ENCODE measurements at regions not wholly inside any gene's neighbourhood (a gene's known extent, or its start where the extent isn't known, plus 50 kb on each side); places are given as distances from the start of the nearest gene placed in this dataset.
A peak's percentile ranks its signal among the peaks of the same experiment; 100 is the strongest.

DNA sequence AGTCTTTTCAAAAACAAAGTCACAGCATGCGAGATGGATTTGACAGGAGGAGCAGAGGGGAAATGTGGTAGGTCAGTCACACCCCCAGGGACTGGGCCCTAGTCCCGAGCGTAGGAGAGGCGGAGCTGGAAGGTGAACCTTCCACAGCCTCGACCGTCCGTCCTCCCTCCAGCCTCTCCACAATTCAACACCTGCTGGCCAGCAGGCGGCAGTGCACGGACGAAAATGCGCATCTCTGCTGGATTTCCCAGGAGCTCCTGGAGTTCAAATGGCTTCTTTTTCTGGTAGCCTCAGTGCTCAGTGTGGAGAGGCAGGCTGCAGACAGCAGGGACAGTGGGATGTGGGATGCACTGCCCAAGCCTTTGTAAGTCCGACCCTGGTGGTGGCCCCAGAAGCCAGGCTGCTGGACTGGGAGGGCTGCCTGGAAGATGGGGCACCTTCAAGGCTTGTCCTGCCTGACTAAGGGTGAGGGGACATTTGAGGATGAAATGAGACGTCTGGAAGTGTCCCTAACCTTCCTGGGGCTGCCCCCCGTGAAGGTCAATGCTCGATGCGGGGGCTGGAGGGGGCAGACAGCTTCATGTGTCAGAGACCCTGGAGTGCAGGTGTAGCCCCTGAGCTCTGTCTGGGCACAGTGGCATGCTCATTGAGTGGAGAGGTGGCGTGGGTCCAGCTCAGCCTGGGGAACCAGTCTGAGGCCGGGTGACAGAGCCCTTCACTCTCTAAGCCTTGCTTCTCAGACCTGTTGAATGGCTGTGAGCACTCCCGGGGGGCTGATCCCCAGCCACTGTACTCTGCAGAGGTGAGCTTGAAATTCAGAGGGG lies 189.5 kb downstream of the TFCP2L1 start:
- peak; percentile 76 for DNase-seq (ENCODE audit: low read depth)

DNA sequence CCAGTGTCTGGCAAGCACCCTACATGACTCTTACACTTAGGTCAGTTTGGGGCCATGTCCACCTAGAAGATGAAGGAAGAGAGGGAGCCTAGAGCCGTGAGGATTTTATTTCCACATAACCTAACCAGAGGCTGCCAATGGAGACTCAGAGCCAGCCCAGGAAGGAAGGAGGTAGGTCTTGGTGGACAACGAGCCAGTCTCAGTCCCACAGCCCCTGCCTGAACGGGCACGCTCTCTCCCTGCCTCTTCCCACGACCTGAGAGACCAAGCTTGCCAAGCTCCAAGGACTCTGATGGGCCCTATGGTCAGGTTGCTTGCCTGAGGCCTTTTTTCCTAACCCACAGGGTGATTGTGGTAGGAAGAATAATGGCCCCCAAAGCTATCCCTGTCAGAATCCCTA lies 188.4 kb downstream of the TFCP2L1 start:
- no peak for DNase-seq (ENCODE audit: low read depth)

DNA sequence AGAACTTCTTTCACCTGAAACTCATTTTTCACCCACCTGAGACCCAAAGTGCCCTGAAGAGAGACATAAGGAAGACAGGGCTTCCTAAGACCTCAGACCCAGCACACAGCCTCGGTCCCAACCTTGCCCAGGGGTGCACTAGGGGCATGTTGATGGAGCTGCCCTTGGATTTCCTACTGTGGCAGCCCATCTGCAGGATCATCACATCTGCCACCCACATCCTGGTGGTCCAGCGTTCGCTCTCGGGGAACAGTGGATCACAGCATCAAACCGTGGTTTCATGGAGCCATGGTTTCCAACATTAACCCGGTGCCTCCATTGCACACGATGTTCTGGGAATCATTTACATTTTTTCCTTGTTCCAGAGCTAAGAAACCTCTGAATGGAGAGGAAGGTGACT lies 186.4 kb downstream of the TFCP2L1 start:
- DNase-seq (ENCODE audit: low read depth): no peak

DNA sequence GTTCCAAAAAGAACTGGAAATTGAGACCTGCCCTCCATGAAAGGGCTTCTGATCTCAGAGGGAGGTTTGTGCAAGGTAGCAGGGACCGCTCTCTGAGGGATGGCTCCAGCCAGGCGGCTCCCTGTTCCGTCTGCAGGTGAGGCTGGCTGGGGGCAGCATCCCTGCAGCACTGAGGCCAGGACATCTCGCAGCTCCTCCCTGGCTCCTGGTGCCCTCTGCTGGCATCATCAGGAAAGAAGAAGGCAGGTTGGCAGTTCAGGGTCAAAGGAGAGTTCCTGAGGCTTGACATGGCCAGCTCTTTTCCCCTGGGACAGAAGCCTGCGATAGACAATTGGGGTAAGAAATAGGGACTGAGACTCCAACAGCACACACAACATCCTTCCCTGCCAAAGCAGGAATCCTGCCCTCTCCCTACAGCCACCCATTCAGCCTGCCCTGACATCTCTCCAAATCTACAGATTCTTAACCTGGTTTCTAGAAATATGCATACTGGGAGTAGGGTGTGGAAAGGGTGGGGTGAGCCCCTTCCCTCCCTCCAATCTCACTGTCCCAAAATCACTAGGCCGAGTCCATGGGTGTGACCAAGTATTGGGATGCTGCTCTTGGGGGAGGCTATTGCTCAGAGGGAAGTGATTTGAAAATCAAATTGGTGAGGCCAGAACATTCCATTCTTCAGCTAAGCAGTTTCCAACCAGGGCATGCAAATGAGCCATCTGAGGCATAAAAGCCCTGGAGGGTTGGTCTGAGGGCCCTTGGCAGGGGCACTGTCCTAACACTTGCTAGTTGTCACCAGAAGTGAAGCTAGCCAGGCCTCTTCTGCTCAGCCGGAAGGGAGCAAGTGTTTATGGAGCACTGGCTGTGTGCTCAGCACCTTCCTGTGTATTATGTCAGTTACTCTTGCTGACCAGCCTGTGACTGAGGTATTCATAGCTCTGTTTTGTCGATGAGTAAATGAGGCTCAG lies 185.4 kb downstream of the TFCP2L1 start:
- DNase-seq (ENCODE audit: low read depth): peak; percentile 27

GRCh38 chr2:121101093-121101715 lies 183.8 kb downstream of the TFCP2L1 start:
- DNase-seq (ENCODE audit: low read depth): no peak

GRCh38 chr2:121102941-121103340 lies 182.1 kb downstream of the TFCP2L1 start:
- no peak for DNase-seq (ENCODE audit: low read depth)

DNA sequence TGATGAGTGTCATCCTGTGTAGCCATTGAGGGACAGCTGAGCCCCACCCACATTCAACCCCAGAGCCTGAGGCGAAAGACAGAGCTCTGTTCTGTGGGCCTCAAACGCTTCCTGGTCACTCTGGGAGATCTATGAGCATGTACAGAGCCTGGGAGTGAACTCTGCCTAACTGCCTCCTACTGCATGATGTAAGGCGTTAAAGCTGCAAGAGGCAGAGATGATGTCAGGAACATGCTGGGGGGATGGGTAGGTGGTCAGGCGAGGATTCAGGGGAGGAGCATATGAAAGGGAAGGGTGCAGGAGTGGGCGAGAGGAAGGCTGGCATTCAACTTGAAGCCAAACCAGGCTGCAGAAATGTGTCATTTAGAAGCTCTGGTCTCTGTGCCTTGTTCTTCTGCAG lies 181.0 kb downstream of the TFCP2L1 start:
- DNase-seq (ENCODE audit: low read depth): no peak

DNA sequence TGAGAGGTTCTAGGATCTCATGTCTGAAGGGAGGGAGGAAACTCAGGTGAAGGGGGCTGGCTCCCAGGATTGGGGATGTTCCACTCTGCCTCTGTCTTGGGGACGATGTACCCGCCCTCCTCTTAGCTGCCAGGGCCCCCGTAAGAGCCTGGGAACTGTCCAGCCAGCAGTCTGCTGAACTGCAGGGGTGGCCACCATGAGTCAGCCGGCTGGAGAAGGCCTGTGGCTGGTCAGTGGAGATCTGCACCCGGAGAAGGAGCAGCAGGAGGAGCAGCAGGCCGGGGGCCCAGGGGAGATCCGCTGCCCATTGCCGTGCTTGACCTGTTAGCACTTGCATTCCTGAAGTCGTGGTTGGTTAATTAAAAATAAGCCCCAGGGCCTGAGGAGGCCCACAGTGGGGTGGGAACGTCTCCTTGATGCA lies 180.3 kb downstream of the TFCP2L1 start:
- no peak for DNase-seq (ENCODE audit: low read depth)

- DNase-seq (ENCODE audit: low read depth): no peak
Measured at GRCh38 chr2:121110924-121111323, 174.1 kb downstream of the TFCP2L1 start.

- no peak for DNase-seq (ENCODE audit: low read depth)
Measured at GRCh38 chr2:121118951-121119350, 166.1 kb downstream of the TFCP2L1 start.

GRCh38 chr2:121120411-121120810 lies 164.6 kb downstream of the TFCP2L1 start:
- no peak for DNase-seq (ENCODE audit: low read depth)

GRCh38 chr2:121120991-121121390 lies 164.0 kb downstream of the TFCP2L1 start:
- DNase-seq (ENCODE audit: low read depth): no peak

DNA sequence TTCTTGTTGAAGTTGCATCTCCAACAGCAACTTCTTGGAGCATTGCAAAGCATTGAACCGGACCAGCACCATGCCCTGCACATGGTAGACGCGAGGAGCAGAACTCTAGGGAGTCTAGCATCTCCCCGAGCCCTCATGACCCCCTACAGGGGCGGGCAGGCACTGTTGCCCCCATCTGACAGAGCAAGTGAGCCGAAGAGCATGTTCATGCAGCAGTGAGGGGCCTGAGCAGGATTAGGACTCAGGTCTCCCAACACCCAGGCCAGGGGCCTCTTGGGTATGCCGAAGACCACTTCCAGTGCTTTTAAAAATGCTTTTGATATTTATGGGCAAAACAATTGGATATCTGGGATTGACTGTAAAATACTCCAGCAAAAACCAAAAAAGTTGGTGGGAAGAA lies 163.3 kb downstream of the TFCP2L1 start:
- no peak for DNase-seq (ENCODE audit: low read depth)

DNA sequence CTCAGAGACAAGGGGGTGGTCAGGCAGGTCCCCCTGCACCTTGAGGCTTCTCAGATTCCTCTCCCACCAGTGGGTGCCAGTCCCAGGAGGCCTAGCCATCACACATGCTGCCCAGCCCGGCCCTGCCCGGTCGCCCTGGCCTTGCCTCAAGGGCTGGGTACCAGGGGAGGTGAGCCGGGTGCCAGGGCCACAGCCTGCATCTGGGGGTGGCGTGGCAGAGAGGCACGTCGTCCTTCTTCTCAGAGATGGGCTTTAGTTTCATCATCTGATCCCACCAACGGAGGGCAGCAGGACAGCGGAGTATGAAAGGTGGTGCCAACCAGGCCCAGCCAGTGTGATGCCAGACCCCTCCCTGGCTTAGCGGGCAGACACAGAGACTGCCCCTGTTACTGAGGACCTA lies 161.7 kb downstream of the TFCP2L1 start:
- DNase-seq (ENCODE audit: low read depth): no peak

DNA sequence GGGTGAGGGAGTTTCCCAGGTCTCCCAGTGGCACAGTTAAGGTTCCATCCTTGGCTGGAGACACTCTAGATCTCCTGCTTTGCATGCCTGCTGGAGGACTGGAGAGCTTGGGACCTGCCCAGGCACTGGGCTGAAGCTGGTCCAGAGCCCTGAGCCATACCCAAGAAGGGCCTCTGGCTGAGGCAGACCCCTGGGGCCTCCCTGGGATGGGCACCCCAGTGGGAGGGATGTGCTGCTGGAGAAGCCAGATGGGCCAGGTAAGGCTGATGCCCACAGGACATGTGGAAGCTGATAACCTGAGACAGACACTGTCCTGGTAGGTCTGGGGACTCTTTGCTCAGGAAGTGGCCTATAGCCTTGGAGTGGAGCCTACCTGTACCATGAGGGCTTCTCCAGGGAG lies 160.7 kb downstream of the TFCP2L1 start:
- no peak for DNase-seq (ENCODE audit: low read depth)

DNA sequence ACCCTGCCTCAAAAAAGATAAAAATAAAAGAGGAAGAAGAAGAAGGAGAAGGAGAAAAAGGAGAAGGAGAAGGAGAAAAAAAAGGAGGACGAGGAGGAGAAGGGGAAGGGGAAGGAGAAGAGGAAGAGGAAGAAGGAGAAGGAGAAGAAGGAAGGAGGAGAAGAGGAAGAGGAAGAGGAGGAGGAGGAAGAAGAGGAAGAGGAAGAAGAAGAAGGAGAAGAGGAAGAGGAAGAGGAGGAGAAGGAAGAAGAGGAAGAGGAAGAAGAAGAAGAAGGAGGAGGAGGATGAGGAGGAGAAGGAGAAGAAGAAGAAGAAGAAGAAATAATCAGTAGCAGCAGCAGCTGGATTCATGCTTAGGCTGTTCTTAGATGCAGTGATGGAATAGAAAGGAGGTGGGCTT lies 159.7 kb downstream of the TFCP2L1 start:
- no peak for DNase-seq (ENCODE audit: low read depth)

- DNase-seq (ENCODE audit: low read depth): peak; percentile 57
Measured at GRCh38 chr2:121128741-121129659, 156.0 kb downstream of the TFCP2L1 start.

DNA sequence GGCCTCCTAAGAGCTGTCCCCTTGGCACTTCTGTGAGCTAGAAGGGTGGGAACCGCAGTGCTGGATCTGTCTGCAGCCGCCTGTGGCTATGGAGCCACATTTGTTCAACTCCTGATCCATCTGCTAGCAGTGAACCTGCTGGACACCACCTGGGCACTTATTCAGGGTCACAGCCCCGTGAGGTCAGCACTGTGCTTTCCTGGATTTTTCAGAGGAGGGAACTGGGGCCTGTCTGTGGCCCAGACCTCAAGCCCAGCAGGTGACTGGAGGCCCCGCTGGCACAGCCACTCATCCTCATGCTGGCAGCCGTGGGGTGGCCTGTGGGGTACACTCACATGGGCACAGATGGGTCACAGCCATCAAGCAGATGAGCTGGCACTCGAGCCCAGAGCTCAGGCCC lies 155.3 kb downstream of the TFCP2L1 start:
- no peak for DNase-seq (ENCODE audit: low read depth)

- no peak for DNase-seq (ENCODE audit: low read depth)
Measured at GRCh38 chr2:121130301-121130850, 154.6 kb downstream of the TFCP2L1 start.

DNA sequence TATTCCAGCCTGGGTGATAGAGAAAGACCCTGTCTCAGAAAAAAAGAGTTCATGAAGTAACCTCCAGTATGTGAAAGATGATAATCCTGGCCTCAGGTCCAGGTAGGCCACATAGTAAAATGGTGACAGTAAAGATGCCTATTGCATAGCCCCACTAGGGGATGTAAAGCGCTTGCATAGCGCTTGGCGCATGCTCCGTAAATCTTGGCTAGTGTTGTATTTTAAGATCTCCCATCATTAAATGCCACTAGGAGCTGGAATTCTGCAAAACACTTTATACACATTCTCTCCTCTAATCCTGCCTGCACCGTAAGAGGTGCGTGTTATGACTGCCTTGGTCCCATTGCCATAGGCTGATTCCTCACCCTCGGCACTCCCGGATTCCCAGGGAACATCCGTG lies 153.6 kb downstream of the TFCP2L1 start:
- DNase-seq (ENCODE audit: low read depth): no peak

Data from Daoy (cell line).